ENCODE measurements at regions not wholly inside any gene's neighbourhood (a gene's known extent, or its start where the extent isn't known, plus 50 kb on each side); places are given as distances from the start of the nearest gene placed in this dataset.

GRCh38 chr7:25485026-25485425 is 256.7 kb upstream of the NPVF start:
- ChIA-PET POLR2A (ENCODE audit: low non-redundant PET) (no interaction called here), CTCF (interaction anchor here (0.6 kb wide), 1 partner anchor 1555 kb away, joined by 3 read pairs; no protein-coding TSS in a partner anchor)
- H3K27ac ChIP-seq, result no peak overlapping the region
- no peak for DNase-seq (ENCODE audit: low spot score)
- TF ChIP-seq, protein P1, sequence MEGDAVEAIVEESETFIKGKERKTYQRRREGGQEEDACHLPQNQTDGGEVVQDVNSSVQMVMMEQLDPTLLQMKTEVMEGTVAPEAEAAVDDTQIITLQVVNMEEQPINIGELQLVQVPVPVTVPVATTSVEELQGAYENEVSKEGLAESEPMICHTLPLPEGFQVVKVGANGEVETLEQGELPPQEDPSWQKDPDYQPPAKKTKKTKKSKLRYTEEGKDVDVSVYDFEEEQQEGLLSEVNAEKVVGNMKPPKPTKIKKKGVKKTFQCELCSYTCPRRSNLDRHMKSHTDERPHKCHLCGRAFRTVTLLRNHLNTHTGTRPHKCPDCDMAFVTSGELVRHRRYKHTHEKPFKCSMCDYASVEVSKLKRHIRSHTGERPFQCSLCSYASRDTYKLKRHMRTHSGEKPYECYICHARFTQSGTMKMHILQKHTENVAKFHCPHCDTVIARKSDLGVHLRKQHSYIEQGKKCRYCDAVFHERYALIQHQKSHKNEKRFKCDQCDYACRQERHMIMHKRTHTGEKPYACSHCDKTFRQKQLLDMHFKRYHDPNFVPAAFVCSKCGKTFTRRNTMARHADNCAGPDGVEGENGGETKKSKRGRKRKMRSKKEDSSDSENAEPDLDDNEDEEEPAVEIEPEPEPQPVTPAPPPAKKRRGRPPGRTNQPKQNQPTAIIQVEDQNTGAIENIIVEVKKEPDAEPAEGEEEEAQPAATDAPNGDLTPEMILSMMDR (conservative IDR thresholded peaks at IDR 0.05; ENCODE audit: low read depth), result no peak

- CTCF ChIA-PET, result interaction anchor here (0.7 kb wide), 1 partner anchor 154 kb away, joined by 3 read pairs; no protein-coding TSS in a partner anchor
- TF ChIP-seq, protein P1 (conservative IDR thresholded peaks at IDR 0.05; ENCODE audit: low read depth), result no peak
- H3K27ac ChIP-seq, result no peak overlapping the region
- POLR2A ChIA-PET (ENCODE audit: low non-redundant PET), result no interaction called here
- DNase-seq (ENCODE audit: low spot score), result no peak
Measured at GRCh38 chr7:25486656-25487055, 258.4 kb upstream of the NPVF start.

DNA sequence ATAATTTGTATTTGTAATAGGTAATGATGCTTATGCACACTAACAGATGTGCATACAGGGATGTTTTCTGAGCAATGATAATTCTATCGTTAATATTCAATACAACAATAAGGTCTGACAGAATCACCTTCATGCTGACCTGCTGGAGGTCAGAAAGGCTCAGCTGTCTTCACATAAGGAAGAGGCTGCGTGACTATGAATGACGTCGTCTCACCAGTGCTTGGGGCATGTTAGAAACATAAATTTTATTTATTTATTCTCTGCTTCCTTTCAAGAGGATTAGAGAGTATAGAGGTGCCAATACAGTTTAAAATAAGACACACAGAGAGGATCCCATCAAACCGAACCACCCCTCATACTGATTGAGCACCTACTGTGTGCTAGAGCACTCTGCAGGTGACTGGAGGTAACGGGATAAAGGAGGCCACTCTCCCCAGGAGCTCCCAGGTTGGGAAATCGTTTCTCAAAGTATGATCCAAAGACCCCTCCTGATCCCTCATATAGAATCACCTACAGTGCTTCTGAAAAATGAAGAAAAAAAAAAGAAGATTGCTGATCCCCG is 265.6 kb upstream of the NPVF start:
- ChIA-PET CTCF (no interaction called here), POLR2A (ENCODE audit: low non-redundant PET) (no interaction called here)
- TF ChIP-seq, protein P1 (conservative IDR thresholded peaks at IDR 0.05; ENCODE audit: low read depth), result no peak
- no peak for DNase-seq (ENCODE audit: low spot score)
- no peak overlapping the region for H3K27ac ChIP-seq

DNA sequence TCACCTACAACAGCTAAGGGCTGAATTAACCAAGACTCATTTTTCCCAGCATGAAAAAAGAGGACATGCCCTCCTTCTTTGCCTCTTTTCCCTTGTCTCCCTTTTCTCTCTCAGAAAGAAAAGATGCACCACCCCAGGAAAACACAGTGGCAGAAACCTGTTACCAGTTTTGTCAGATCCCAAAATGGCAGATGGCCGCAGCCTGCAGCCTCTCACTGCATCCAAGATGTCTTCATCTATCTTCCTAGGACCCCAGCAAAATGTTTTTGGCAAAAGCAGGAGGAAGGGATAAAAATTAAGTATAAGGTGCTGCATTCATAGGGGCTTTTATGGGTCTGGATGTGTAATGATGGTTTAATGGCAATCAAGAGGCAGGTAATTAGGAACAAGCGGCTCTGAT is 266.6 kb upstream of the NPVF start:
- DNase-seq (ENCODE audit: low spot score), result no peak
- POLR2A ChIA-PET (ENCODE audit: low non-redundant PET), result no interaction called here
- TF ChIP-seq, protein P1 (conservative IDR thresholded peaks at IDR 0.05; ENCODE audit: low read depth), result no peak
- CTCF ChIA-PET, result no interaction called here
- no peak overlapping the region for H3K27ac ChIP-seq

- ChIA-PET CTCF (interaction anchor here (0.7 kb wide), 1 partner anchor 73 kb away, joined by 5 read pairs; no protein-coding TSS in a partner anchor), POLR2A (ENCODE audit: low non-redundant PET) (no interaction called here)
- H3K27ac ChIP-seq, result no peak overlapping the region
- no peak for DNase-seq (ENCODE audit: low spot score)
- TF ChIP-seq, protein P1 (conservative IDR thresholded peaks at IDR 0.05; ENCODE audit: low read depth), result no peak
Measured at GRCh38 chr7:25495342-25496250, 267.3 kb upstream of the NPVF start.

DNA sequence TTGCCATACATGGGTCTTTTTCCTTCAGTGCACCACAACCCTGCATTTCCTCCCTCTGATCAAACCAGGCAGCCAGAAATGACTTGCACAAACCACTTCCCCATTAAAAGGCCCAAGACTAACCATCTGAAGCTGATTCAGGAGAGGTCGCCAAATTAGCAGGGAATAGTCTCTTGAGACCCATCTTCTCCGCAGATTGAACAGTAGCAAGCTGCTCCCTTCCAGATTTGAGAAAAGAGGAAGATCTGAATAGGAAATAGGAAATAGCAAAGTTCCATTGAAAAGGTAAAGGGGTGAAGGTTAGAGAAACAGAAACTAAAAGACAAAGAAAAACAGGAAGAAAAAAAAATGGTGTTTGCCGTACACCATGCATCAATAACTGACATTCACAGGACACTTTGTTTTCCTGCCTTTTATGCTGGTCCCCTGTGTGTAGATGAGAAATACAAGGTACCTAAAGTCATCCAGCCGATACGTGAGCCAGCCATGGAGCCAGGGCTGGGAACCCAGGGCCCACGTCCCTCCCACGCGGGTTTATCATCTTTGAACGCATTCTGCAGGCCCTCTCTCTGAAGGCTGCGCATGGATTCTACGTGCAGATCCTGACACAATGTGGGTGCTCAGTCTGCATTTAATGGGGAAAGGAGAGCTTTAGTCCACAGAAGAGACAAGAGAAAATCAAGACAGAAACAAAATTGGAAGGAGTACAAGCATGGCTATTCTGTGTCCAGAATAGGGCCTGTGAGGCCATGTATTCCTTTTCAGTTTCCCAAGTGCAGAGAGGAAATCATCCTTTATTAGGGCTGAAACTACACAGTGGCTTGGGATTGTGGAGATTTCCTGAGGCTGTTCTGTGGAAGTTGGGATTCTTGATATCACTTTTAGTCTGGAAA is 268.4 kb upstream of the NPVF start:
- CTCF ChIA-PET, result no interaction called here
- POLR2A ChIA-PET (ENCODE audit: low non-redundant PET), result no interaction called here
- H3K27ac ChIP-seq, result no peak overlapping the region
- TF ChIP-seq, protein P1 (conservative IDR thresholded peaks at IDR 0.05; ENCODE audit: low read depth), result no peak
- DNase-seq (ENCODE audit: low spot score), result no peak

All from RWPE1 (cell line).